ENCODE measurements at regions not wholly inside any gene's neighbourhood (a gene's known extent, or its start where the extent isn't known, plus 50 kb on each side); places are given as distances from the start of the nearest gene placed in this dataset.

- TF ChIP-seq, protein P1, sequence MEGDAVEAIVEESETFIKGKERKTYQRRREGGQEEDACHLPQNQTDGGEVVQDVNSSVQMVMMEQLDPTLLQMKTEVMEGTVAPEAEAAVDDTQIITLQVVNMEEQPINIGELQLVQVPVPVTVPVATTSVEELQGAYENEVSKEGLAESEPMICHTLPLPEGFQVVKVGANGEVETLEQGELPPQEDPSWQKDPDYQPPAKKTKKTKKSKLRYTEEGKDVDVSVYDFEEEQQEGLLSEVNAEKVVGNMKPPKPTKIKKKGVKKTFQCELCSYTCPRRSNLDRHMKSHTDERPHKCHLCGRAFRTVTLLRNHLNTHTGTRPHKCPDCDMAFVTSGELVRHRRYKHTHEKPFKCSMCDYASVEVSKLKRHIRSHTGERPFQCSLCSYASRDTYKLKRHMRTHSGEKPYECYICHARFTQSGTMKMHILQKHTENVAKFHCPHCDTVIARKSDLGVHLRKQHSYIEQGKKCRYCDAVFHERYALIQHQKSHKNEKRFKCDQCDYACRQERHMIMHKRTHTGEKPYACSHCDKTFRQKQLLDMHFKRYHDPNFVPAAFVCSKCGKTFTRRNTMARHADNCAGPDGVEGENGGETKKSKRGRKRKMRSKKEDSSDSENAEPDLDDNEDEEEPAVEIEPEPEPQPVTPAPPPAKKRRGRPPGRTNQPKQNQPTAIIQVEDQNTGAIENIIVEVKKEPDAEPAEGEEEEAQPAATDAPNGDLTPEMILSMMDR (IDR thresholded peaks at IDR 0.05): no peak
- TF ChIP-seq POLR2A (IDR thresholded peaks at IDR 0.05) (no peak), POLR2AphosphoS5 (IDR thresholded peaks at IDR 0.05) (no peak)
These were observed 894.8 kb upstream of the EPHA5 start for GRCh38 chr4:66564901-66565651.

Data from breast epithelium (tissue), 3 donors.